A673 (cell line): ENCODE measurements at regions not wholly inside any gene's neighbourhood (a gene's known extent, or its start where the extent isn't known, plus 50 kb on each side); places are given as distances from the start of the nearest gene placed in this dataset.

Experiments used
- BruUV-seq: library from RNA; stranded (reverse); fragments of 400-500 nt; replicated peaks from 2 replicates; lab custom pipeline; 2021; lab: Mats Ljungman, UMichigan
- CTCF ChIA-PET: fragments of 300-600 bp; sonication (Branson Sonifier 250); formaldehyde crosslinking; loops from one replicate; lab custom pipeline; 2022; ENCODE audit warnings: antibody characterized with exemption; lab: Charles Lee
- POLR2A ChIA-PET: fragments of 300-600 bp; sonication (Branson Sonifier 250); formaldehyde crosslinking; loops from one replicate; lab custom pipeline; 2022; ENCODE audit warnings: antibody characterized with exemption; ENCODE audit not compliant: low non-redundant PET; lab: Charles Lee
- DNase-seq: peaks from one replicate; pipeline ENCODE4 v3.0.0-alpha.2; 2015; ENCODE audit warnings: low spot score
- H3K27ac ChIP-seq: fragments of 200-600 bp; sonication (generic); 2 replicates; pipeline ENCODE4 v1.5.1; 2016; ENCODE audit warnings: mixed run types, low read depth, mild to moderate bottlenecking, mixed read lengths, antibody characterized with exemption, low read length; ENCODE audit not compliant: poor library complexity, severe bottlenecking
- H3K27me3 ChIP-seq: fragments of 200-600 bp; sonication (generic); replicated peaks from 2 replicates; pipeline ENCODE4 v1.6.1; 2017; ENCODE audit warnings: mixed run types, low read depth, mild to moderate bottlenecking, mixed read lengths, antibody characterized with exemption, low read length; ENCODE audit not compliant: insufficient read depth, poor library complexity
- H3K36me3 ChIP-seq: fragments of 200-600 bp; sonication (generic); 2 replicates; pipeline ENCODE4 v1.6.1; 2016; ENCODE audit warnings: mixed run types, mild to moderate bottlenecking, mixed read lengths, antibody characterized with exemption, low read length; ENCODE audit not compliant: insufficient read depth, poor library complexity, severe bottlenecking
- H3K4me1 ChIP-seq: fragments of 200-600 bp; sonication (generic); 2 replicates; pipeline ENCODE4 v1.6.1; 2017; ENCODE audit warnings: mixed run types, mild to moderate bottlenecking, mixed read lengths, antibody characterized with exemption, low read length; ENCODE audit not compliant: insufficient read depth, poor library complexity, severe bottlenecking
- H3K4me3 ChIP-seq: fragments of 200-600 bp; sonication (generic); 2 replicates; pipeline ENCODE4 v1.5.1; 2016; ENCODE audit warnings: low read depth, mixed run types, mild to moderate bottlenecking, mixed read lengths, low read length; ENCODE audit not compliant: poor library complexity, severe bottlenecking
- H3K9me3 ChIP-seq: fragments of 200-600 bp; sonication (generic); 2 replicates; pipeline ENCODE4 v1.6.1; 2016; ENCODE audit warnings: mixed run types, low read depth, mild to moderate bottlenecking, mixed read lengths, antibody characterized with exemption, low read length; ENCODE audit not compliant: poor library complexity, severe bottlenecking
- EZH2 ChIP-seq: fragments of 200-600 bp; sonication (generic); IDR thresholded peaks from 2 replicates; pipeline ENCODE4 v1.6.1; 2017; ENCODE audit warnings: borderline replicate concordance, low read depth, mild to moderate bottlenecking, mixed read lengths, antibody characterized with exemption, low read length; ENCODE audit not compliant: poor library complexity, severe bottlenecking
- intact Hi-C: fragments of 100-400 bp; cut with micrococcal nuclease; formaldehyde crosslinking; loops from one replicate; pipeline ENCODE4 v1.10.0; 2022; ENCODE audit not compliant: unreplicated experiment
- TF ChIP-seq, protein P1 (sequence below): fragments of 300-800, 200-600 bp; sonication (generic); conservative IDR thresholded peaks from 2 replicates; pipeline ENCODE4 v1.5.1; 2017; ENCODE audit warnings: low read depth, mild to moderate bottlenecking, antibody characterized with exemption, low read length, moderate library complexity, mixed read lengths

DNA sequence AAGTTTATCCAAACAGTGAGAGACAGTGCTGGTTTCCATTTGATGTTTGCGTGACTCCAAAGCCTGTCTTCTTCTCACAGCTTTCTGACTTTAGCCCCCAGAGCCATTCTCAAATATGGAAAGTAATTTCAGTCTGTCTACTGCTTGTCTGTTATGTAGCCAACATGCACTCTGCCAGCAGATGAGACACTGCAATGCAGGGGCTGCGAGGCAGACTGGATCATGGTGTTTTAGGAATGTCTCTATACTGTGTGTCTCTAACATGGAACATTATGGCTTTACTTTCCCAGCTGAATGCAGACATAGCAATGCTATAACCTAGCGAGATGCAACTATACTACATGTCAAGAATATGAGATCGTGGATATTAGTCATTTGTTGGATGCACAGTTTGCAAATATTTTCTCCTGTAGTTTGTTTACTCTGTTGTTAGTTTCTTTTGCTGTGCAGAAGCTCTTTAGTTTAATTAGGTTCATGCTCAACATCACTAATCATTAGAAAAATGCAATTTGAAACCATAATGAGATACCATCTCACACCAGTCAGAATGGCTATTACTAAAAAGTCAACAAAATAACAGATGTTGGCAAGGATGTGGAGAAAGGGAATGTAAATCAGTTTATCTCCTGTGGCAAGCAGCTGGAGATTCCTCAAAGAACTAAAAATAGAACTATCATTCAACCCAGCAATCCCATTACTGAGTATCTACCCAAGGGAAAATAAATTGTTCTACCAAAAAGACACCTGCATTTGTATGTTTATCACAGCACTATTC, 235.8 kb upstream of the TMTC1 start:
- H3K36me3 ChIP-seq, result no peaks in the 10 kb centered on the region
- no TSS peak for BruUV-seq
- H3K27ac ChIP-seq, result no peak overlapping the region
- intact Hi-C loops, result no loop called here
- no peaks in the 10 kb centered on the region for H3K27me3 ChIP-seq
- no peaks in the 10 kb centered on the region for H3K9me3 ChIP-seq
- ChIA-PET POLR2A (no interaction called here), CTCF (no interaction called here)
- TF ChIP-seq, protein P1, sequence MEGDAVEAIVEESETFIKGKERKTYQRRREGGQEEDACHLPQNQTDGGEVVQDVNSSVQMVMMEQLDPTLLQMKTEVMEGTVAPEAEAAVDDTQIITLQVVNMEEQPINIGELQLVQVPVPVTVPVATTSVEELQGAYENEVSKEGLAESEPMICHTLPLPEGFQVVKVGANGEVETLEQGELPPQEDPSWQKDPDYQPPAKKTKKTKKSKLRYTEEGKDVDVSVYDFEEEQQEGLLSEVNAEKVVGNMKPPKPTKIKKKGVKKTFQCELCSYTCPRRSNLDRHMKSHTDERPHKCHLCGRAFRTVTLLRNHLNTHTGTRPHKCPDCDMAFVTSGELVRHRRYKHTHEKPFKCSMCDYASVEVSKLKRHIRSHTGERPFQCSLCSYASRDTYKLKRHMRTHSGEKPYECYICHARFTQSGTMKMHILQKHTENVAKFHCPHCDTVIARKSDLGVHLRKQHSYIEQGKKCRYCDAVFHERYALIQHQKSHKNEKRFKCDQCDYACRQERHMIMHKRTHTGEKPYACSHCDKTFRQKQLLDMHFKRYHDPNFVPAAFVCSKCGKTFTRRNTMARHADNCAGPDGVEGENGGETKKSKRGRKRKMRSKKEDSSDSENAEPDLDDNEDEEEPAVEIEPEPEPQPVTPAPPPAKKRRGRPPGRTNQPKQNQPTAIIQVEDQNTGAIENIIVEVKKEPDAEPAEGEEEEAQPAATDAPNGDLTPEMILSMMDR, result no peak
- TF ChIP-seq EZH2, result no peak
- H3K4me3 ChIP-seq, result no peak overlapping the region
- H3K4me1 ChIP-seq, result no peaks in the 10 kb centered on the region
- no peak for DNase-seq

DNA sequence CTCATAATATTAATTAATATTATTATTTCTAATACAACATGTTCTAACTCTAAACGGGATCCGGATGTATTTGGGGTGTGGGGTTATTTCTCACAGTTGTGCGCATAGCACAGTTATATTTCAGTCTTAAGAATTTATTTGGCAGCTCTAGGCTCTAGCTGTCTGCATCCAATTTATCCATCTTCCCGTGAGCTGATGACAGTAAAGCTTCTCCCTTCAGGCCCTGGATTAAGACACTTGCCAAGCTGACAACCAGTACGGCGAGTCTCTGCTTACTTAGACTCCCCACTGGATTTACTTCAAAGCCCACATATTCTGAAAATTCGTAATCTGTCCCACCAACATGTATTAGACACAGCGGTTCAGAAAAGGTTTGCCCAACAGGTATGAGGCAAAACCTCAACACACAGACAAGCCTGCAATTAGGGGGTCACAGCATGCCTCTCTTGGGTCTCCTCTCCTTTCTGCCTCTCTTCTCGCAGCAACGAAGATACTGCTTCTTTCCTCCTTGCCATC, 232.9 kb upstream of the TMTC1 start:
- H3K36me3 ChIP-seq, result no peaks in the 10 kb centered on the region
- CTCF ChIA-PET, result no interaction called here
- TF ChIP-seq EZH2, result no peak
- TF ChIP-seq, protein P1, result no peak

DNA sequence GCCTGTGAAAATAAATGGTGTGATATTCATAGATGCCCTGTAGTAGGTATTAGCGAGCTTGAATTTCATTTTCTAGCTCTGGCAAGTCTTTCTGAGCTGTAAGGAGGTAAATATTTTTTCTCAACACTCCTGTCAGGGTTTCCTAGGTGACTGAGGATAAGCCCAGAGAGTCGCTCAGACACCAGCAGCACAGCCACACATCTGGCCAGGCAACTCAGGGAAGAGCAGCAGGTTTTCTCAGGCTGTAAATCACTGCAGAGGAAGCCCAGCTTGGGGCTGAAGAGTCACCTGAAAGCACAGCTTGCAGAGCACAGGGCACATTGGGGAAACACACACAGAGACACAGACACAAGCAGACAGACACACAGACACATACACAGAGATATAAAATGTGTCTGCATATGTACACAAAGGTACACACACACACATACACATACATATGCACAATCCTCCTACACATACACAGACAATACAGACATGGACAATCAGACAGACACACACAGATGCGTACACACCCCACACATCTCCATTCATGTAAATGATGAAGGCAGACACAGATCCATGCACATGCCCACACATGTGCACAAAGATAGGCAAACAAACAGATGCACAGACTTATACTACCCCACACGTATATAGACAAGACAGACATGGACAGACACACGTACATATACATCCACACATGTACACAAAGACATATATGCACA, 232.0 kb upstream of the TMTC1 start:
- no TSS peak for BruUV-seq
- intact Hi-C loops, result no loop called here
- Histone ChIP-seq H3K36me3 (no peaks in the 10 kb centered on the region), H3K27me3 (no peaks in the 10 kb centered on the region), H3K27ac (no peak overlapping the region), H3K4me3 (no peak overlapping the region), H3K9me3 (no peaks in the 10 kb centered on the region), H3K4me1 (peaks cover under 1% of the 10 kb centered on the region)
- CTCF ChIA-PET, result no interaction called here
- TF ChIP-seq EZH2, result no peak
- TF ChIP-seq, protein P1, result no peak
- POLR2A ChIA-PET, result interaction anchor here (0.5 kb wide), 1 partner anchor 228 kb away, joined by 4 read pairs; no protein-coding TSS in a partner anchor
- no peak for DNase-seq

More for the DNA sequence above, 232.9 kb upstream of the TMTC1 start:
- no peak overlapping the region for H3K27ac ChIP-seq
- no peaks in the 10 kb centered on the region for H3K4me1 ChIP-seq
- H3K9me3 ChIP-seq, result no peaks in the 10 kb centered on the region
- POLR2A ChIA-PET, result no interaction called here
- H3K27me3 ChIP-seq, result no peaks in the 10 kb centered on the region
- intact Hi-C loops, result no loop called here
- BruUV-seq, result no TSS peak
- no peak overlapping the region for H3K4me3 ChIP-seq
- DNase-seq, result no peak
